Tibial nerve (tissue), 4 donors: ENCODE measurements at regions not wholly inside any gene's neighbourhood (a gene's known extent, or its start where the extent isn't known, plus 50 kb on each side); places are given as distances from the start of the nearest gene placed in this dataset.
A peak's percentile ranks its signal among the peaks of the same experiment; 100 is the strongest.

Source experiments
- DNase-seq, 2 donors: peaks; one replicate each; pipeline ENCODE4 v3.0.0-alpha.2; 2019; ENCODE audit warnings: low spot score in 2 of 2
- H3K27ac ChIP-seq, 4 donors: fragments of 200-600 bp; sonication (generic) in 3 of 4; one replicate each; pipeline ENCODE4 v1.5.1; 2017 to 2019; ENCODE audit warnings: mild to moderate bottlenecking in 1 of 4
- H3K27me3 ChIP-seq, 2 donors: fragments of 200-600 bp; sonication (generic) in 1 of 2; one replicate each; pipeline versions ENCODE4 v1.5.1 to v1.6.0; 2017 to 2019
- H3K36me3 ChIP-seq, 3 donors: fragments of 200-600 bp; sonication (generic); one replicate each; pipeline ENCODE4 v1.5.1; 2018 to 2019
- H3K4me1 ChIP-seq, 4 donors: fragments of 200-600 bp; sonication (generic) in 3 of 4; one replicate each; pipeline ENCODE4 v1.5.1; 2017 to 2019
- H3K4me3 ChIP-seq, 4 donors: fragments of 200-600 bp; sonication (generic) in 3 of 4; one replicate each; pipeline ENCODE4 v1.5.1; 2017 to 2019; ENCODE audit warnings: mild to moderate bottlenecking in 1 of 4, moderate library complexity in 1 of 4
- H3K9me3 ChIP-seq, 4 donors: fragments of 200-600 bp; sonication (generic) in 3 of 4; one replicate each; pipeline ENCODE4 v1.5.1; 2017 to 2019
- CTCF ChIP-seq, 5 experiments: fragments of 200-600 bp in 3 of 5; fragments of 450-650 bp in 2 of 5; sonication (generic) in 3 of 5; IDR thresholded peaks; one replicate each; pipeline ENCODE4 v1.5.1; 2016 to 2019; ENCODE audit warnings: antibody characterized with exemption in 5 of 5, mild to moderate bottlenecking in 3 of 5, moderate library complexity in 2 of 5
- EP300 ChIP-seq, 2 donors: sonication (generic); formaldehyde crosslinking; IDR thresholded peaks; one replicate each; pipeline ENCODE4 v1.6.1; 2017; ENCODE audit warnings: antibody characterized with exemption in 2 of 2, mild to moderate bottlenecking in 1 of 2
- POLR2A ChIP-seq, 2 donors: fragments of 450-650 bp; IDR thresholded peaks; one replicate each; pipeline ENCODE4 v1.6.1; 2017; ENCODE audit warnings: antibody characterized with exemption in 2 of 2, mild to moderate bottlenecking in 2 of 2, moderate library complexity in 2 of 2
- WGBS, 2 donors: methylation state at CpG; one replicate each; pipeline ENCODE4 v1.1.5; 2018; 5-methylcytosine and 5-hydroxymethylcytosine counted together

GRCh38 chr22:26887916-26888315 is 230.5 kb downstream of the MIAT start:
- H3K4me3 ChIP-seq = no peak overlapping the region
- H3K4me1 ChIP-seq = peaks cover 0 to 15% (median 0%) of the 10 kb centered on the region in 4 donors
- H3K9me3 ChIP-seq = no peaks in the 10 kb centered on the region
- DNase-seq = no peak
- H3K27me3 ChIP-seq = no peaks in the 10 kb centered on the region
- 53 to 61% methylated on average over 4 of the region's 4 CpGs for WGBS, 2 donors
- no peaks in the 10 kb centered on the region for H3K36me3 ChIP-seq
- TF ChIP-seq CTCF (IDR thresholded peaks at IDR 0.05) (no peak), POLR2A (IDR thresholded peaks at IDR 0.05) (no peak), EP300 (IDR thresholded peaks at IDR 0.05) (no peak)
- H3K27ac ChIP-seq = peak overlapping the region in 1 of 4 donors; percentile 6

- H3K27me3 ChIP-seq = no peaks in the 10 kb centered on the region
- TF ChIP-seq POLR2A (IDR thresholded peaks at IDR 0.05) (no peak), EP300 (IDR thresholded peaks at IDR 0.05) (no peak), CTCF (IDR thresholded peaks at IDR 0.05) (no peak)
- 92 to 95% methylated on average over 8 of the region's 8 CpGs for WGBS, 2 donors
- no peaks in the 10 kb centered on the region for H3K9me3 ChIP-seq
- no peak overlapping the region for H3K4me3 ChIP-seq
- no peaks in the 10 kb centered on the region for H3K36me3 ChIP-seq
- no peak for DNase-seq
- H3K4me1 ChIP-seq = peaks cover 0 to 15% (median 0%) of the 10 kb centered on the region in 4 donors
- H3K27ac ChIP-seq = no peak overlapping the region
These were observed 231.5 kb downstream of the MIAT start for GRCh38 chr22:26888887-26889286.

- Histone ChIP-seq H3K4me3 (no peak overlapping the region), H3K27me3 (no peaks in the 10 kb centered on the region), H3K36me3 (no peaks in the 10 kb centered on the region), H3K27ac (no peak overlapping the region), H3K9me3 (no peaks in the 10 kb centered on the region), H3K4me1 (peaks cover 0 to 19% (median 0%) of the 10 kb centered on the region in 4 donors)
- TF ChIP-seq EP300 (IDR thresholded peaks at IDR 0.05) = no peak
- TF ChIP-seq CTCF (IDR thresholded peaks at IDR 0.05) = no peak
- no peak for TF ChIP-seq POLR2A (IDR thresholded peaks at IDR 0.05)
- WGBS, 2 donors = 86 to 88% methylated on average over 7 of the region's 7 CpGs
- DNase-seq = no peak
These were observed 232.4 kb downstream of the MIAT start for GRCh38 chr22:26889802-26890201.

- no peak for DNase-seq
- no peak for TF ChIP-seq POLR2A (IDR thresholded peaks at IDR 0.05)
- TF ChIP-seq EP300 (IDR thresholded peaks at IDR 0.05) = no peak
- TF ChIP-seq CTCF (IDR thresholded peaks at IDR 0.05) = no peak
- Histone ChIP-seq H3K27me3 (no peaks in the 10 kb centered on the region), H3K36me3 (no peaks in the 10 kb centered on the region), H3K27ac (no peak overlapping the region), H3K9me3 (no peaks in the 10 kb centered on the region), H3K4me1 (peaks cover 0 to 19% (median 0%) of the 10 kb centered on the region in 4 donors), H3K4me3 (no peak overlapping the region)
- 60 to 65% methylated on average over 5 of the region's 5 CpGs for WGBS, 2 donors
These were observed 233.5 kb downstream of the MIAT start for GRCh38 chr22:26890870-26891269.

GRCh38 chr22:26891429-26891828 is 234.0 kb downstream of the MIAT start:
- H3K27ac ChIP-seq = no peak overlapping the region
- H3K9me3 ChIP-seq = no peaks in the 10 kb centered on the region
- peaks cover 0 to 19% (median 0%) of the 10 kb centered on the region in 4 donors for H3K4me1 ChIP-seq

More at GRCh38 chr22:26891429-26891828, 234.0 kb downstream of the MIAT start:
- WGBS, 2 donors = 85 to 87% methylated on average over 3 of the region's 3 CpGs
- H3K27me3 ChIP-seq = no peaks in the 10 kb centered on the region
- no peak for TF ChIP-seq CTCF (IDR thresholded peaks at IDR 0.05)
- no peak for TF ChIP-seq POLR2A (IDR thresholded peaks at IDR 0.05)
- TF ChIP-seq EP300 (IDR thresholded peaks at IDR 0.05) = no peak
- H3K36me3 ChIP-seq = no peaks in the 10 kb centered on the region
- no peak for DNase-seq
- H3K4me3 ChIP-seq = no peak overlapping the region
